ENCODE measurements at regions not wholly inside any gene's neighbourhood (a gene's known extent, or its start where the extent isn't known, plus 50 kb on each side); places are given as distances from the start of the nearest gene placed in this dataset.

GRCh38 chr10:55897490-55897921 lies 463.6 kb downstream of the ZWINT start:
- Histone ChIP-seq H3K36me3 (no peaks in the 10 kb centered on the region), H3K27ac (no peak overlapping the region), H3K9me3 (no peaks in the 10 kb centered on the region), H3K27me3 (no peaks in the 10 kb centered on the region), H3K4me3 (no peak overlapping the region), H3K4me1 (ENCODE audit: insufficient read depth) (no peaks in the 10 kb centered on the region)
- no peak for DNase-seq
- 48 to 59% (median 52%) methylated on average over 3 of the region's 3 CpGs for WGBS, 3 donors
- TF ChIP-seq CTCF (IDR thresholded peaks at IDR 0.05): no peak
- TF ChIP-seq POLR2A (IDR thresholded peaks at IDR 0.05): no peak
- TF ChIP-seq EP300 (IDR thresholded peaks at IDR 0.05): no peak
- intact Hi-C loops (cut with DNase I): no loop called here

GRCh38 chr10:55892276-55892675 lies 468.8 kb downstream of the ZWINT start:
- no peak for DNase-seq
- TF ChIP-seq EP300 (IDR thresholded peaks at IDR 0.05): no peak
- no peak for TF ChIP-seq POLR2A (IDR thresholded peaks at IDR 0.05)
- no peak for TF ChIP-seq CTCF (IDR thresholded peaks at IDR 0.05)
- no peak overlapping the region for H3K27ac ChIP-seq
- intact Hi-C loops (cut with DNase I): no loop called here
- WGBS, 3 donors: 37 to 42% (median 37%) methylated on average over 1 of the region's 1 CpG
- H3K36me3 ChIP-seq: no peaks in the 10 kb centered on the region
- H3K9me3 ChIP-seq: no peaks in the 10 kb centered on the region
- no peaks in the 10 kb centered on the region for H3K27me3 ChIP-seq
- no peaks in the 10 kb centered on the region for H3K4me1 ChIP-seq (ENCODE audit: insufficient read depth)
- H3K4me3 ChIP-seq: no peak overlapping the region

DNA sequence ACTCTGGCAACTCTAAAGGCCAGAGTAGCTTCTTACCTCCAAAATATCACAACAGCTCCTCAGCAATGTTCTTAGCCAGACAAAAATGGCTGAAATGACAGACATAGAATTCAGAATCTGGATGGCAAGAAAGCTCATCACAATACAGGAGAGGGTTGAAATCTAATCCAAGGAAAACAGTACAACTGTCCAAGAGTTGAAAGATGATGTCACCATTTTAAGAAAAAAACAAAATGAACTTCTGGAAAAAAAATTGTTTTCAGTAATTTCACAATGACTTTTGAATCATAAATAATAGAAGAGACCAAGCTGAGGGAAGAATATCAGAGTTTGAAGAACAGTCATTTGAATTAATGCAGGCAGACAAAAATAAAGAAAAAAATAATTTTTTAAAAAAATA lies 479.5 kb downstream of the ZWINT start:
- intact Hi-C loops (cut with DNase I): no loop called here

GRCh38 chr10:55873485-55873884 lies 487.6 kb downstream of the ZWINT start:
- Histone ChIP-seq H3K27ac (no peak overlapping the region), H3K4me1 (ENCODE audit: insufficient read depth) (no peaks in the 10 kb centered on the region), H3K36me3 (no peaks in the 10 kb centered on the region), H3K4me3 (no peak overlapping the region), H3K27me3 (no peaks in the 10 kb centered on the region), H3K9me3 (no peaks in the 10 kb centered on the region)
- intact Hi-C loops (cut with DNase I): no loop called here
- TF ChIP-seq EP300 (IDR thresholded peaks at IDR 0.05): no peak
- 37 to 51% (median 44%) methylated on average over 2 of the region's 2 CpGs for WGBS, 3 donors
- DNase-seq: no peak

More for the DNA sequence above, 479.5 kb downstream of the ZWINT start:
- Histone ChIP-seq H3K4me1 (ENCODE audit: insufficient read depth) (no peaks in the 10 kb centered on the region), H3K4me3 (no peak overlapping the region), H3K9me3 (no peaks in the 10 kb centered on the region), H3K27ac (no peak overlapping the region), H3K27me3 (no peaks in the 10 kb centered on the region), H3K36me3 (no peaks in the 10 kb centered on the region)
- DNase-seq: no peak
- TF ChIP-seq EP300 (IDR thresholded peaks at IDR 0.05) (no peak), CTCF (IDR thresholded peaks at IDR 0.05) (no peak)

- H3K27me3 ChIP-seq: no peaks in the 10 kb centered on the region
- no peaks in the 10 kb centered on the region for H3K4me1 ChIP-seq (ENCODE audit: insufficient read depth)
- no peak overlapping the region for H3K27ac ChIP-seq
- intact Hi-C loops (cut with DNase I): no loop called here
- H3K9me3 ChIP-seq: no peaks in the 10 kb centered on the region
- WGBS, 3 donors: 66 to 79% (median 71%) methylated on average over 1 of the region's 1 CpG
- H3K36me3 ChIP-seq: no peaks in the 10 kb centered on the region
- no peak for DNase-seq
- TF ChIP-seq CTCF (IDR thresholded peaks at IDR 0.05) (no peak), EP300 (IDR thresholded peaks at IDR 0.05) (no peak), POLR2A (IDR thresholded peaks at IDR 0.05) (no peak)
- H3K4me3 ChIP-seq: no peak overlapping the region
Measured at GRCh38 chr10:55870186-55870585, 490.9 kb downstream of the ZWINT start.

Data from ovary (tissue), 7 donors.